Breast epithelium (tissue), 3 donors: ENCODE measurements at regions not wholly inside any gene's neighbourhood (a gene's known extent, or its start where the extent isn't known, plus 50 kb on each side); places are given as distances from the start of the nearest gene placed in this dataset.

Experiments
- POLR2A ChIP-seq: fragments of 450-650 bp; IDR thresholded peaks from one replicate; pipeline ENCODE4 v1.6.1; 2016; ENCODE audit warnings: antibody characterized with exemption, mild to moderate bottlenecking, moderate library complexity
- POLR2AphosphoS5 ChIP-seq, 3 donors: sonication (generic); formaldehyde crosslinking; IDR thresholded peaks; one replicate each; pipeline ENCODE4 v1.6.1; 2017; ENCODE audit warnings: antibody characterized with exemption in 3 of 3
- TF ChIP-seq, protein P1 (sequence below), 3 donors: fragments of 450-650 bp; IDR thresholded peaks; one replicate each; pipeline ENCODE4 v1.5.1; 2016 to 2017; ENCODE audit warnings: antibody characterized with exemption in 3 of 3, mild to moderate bottlenecking in 3 of 3, moderate library complexity in 3 of 3

GRCh38 chr3:110856916-110857315 lies 214.7 kb upstream of the NECTIN3 start:
- TF ChIP-seq, protein P1, sequence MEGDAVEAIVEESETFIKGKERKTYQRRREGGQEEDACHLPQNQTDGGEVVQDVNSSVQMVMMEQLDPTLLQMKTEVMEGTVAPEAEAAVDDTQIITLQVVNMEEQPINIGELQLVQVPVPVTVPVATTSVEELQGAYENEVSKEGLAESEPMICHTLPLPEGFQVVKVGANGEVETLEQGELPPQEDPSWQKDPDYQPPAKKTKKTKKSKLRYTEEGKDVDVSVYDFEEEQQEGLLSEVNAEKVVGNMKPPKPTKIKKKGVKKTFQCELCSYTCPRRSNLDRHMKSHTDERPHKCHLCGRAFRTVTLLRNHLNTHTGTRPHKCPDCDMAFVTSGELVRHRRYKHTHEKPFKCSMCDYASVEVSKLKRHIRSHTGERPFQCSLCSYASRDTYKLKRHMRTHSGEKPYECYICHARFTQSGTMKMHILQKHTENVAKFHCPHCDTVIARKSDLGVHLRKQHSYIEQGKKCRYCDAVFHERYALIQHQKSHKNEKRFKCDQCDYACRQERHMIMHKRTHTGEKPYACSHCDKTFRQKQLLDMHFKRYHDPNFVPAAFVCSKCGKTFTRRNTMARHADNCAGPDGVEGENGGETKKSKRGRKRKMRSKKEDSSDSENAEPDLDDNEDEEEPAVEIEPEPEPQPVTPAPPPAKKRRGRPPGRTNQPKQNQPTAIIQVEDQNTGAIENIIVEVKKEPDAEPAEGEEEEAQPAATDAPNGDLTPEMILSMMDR (IDR thresholded peaks at IDR 0.05) = no peak
- TF ChIP-seq POLR2A (no peak), POLR2AphosphoS5 (IDR thresholded peaks at IDR 0.05) (no peak)
